ENCODE measurements at regions not wholly inside any gene's neighbourhood (a gene's known extent, or its start where the extent isn't known, plus 50 kb on each side); places are given as distances from the start of the nearest gene placed in this dataset.

- TF ChIP-seq, protein P1, sequence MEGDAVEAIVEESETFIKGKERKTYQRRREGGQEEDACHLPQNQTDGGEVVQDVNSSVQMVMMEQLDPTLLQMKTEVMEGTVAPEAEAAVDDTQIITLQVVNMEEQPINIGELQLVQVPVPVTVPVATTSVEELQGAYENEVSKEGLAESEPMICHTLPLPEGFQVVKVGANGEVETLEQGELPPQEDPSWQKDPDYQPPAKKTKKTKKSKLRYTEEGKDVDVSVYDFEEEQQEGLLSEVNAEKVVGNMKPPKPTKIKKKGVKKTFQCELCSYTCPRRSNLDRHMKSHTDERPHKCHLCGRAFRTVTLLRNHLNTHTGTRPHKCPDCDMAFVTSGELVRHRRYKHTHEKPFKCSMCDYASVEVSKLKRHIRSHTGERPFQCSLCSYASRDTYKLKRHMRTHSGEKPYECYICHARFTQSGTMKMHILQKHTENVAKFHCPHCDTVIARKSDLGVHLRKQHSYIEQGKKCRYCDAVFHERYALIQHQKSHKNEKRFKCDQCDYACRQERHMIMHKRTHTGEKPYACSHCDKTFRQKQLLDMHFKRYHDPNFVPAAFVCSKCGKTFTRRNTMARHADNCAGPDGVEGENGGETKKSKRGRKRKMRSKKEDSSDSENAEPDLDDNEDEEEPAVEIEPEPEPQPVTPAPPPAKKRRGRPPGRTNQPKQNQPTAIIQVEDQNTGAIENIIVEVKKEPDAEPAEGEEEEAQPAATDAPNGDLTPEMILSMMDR (IDR thresholded peaks at IDR 0.05): no peak
- TF ChIP-seq POLR2A (IDR thresholded peaks at IDR 0.05): no peak
- TF ChIP-seq POLR2AphosphoS5 (IDR thresholded peaks at IDR 0.05): no peak
These were observed 501.4 kb upstream of the RGS6 start for GRCh38 chr14:71430678-71431376.

Measured in prostate gland (tissue), 2 donors.